GM12878 (cell line): ENCODE measurements at regions not wholly inside any gene's neighbourhood (a gene's known extent, or its start where the extent isn't known, plus 50 kb on each side); places are given as distances from the start of the nearest gene placed in this dataset.

Experiments
- ATAC-seq: fragments of 200-7000 bp; cut with Tn5 transposase; 3 replicates; pipeline ENCODE4 v1.9.1; 2020; ENCODE audit warnings: mild to moderate bottlenecking, moderate library complexity
- BruUV-seq: library from RNA; stranded (reverse); fragments of 400-500 nt; replicated peaks from 2 replicates; lab custom pipeline; 2021; lab: Mats Ljungman, UMichigan
- CTCF ChIA-PET: fragments of 300-600 bp; sonication (Branson Sonifier 250); formaldehyde crosslinking; extraction: SDS; loops from one replicate; lab custom pipeline; 2021; ENCODE audit warnings: inconsistent platforms; lab: Yijun Ruan, JAX
- POLR2A ChIA-PET: fragments of 350-600 bp; formaldehyde crosslinking; extraction: SDS; loops from one replicate; lab custom pipeline; 2021; ENCODE audit warnings: inconsistent platforms; lab: Charles Lee
- RAD21 ChIA-PET: fragments of 300-600 bp; sonication (Branson Sonifier 250); formaldehyde crosslinking; loops from one replicate; lab custom pipeline; 2023; ENCODE audit warnings: antibody characterized with exemption; ENCODE audit not compliant: unreplicated experiment; lab: Charles Lee
- SMC1A ChIA-PET: fragments of 300-600 bp; sonication (Branson Sonifier 250); formaldehyde crosslinking; loops from one replicate; lab custom pipeline; 2023; ENCODE audit not compliant: unreplicated experiment, uncharacterized antibody; lab: Charles Lee
- DNase-seq: peaks from one replicate; pipeline ENCODE4 v3.0.0-alpha.2; 2011; ENCODE audit warnings: low read depth, low spot score
- FAIRE-seq: peaks from 3 replicates; lab custom pipeline; 2011; peaks lifted over from hg19 to GRCh38; lab: Jason Lieb, UNC
- H2AFZ ChIP-seq: 2 replicates; pipeline ENCODE4 v1.6.0; 2011; ENCODE audit warnings: low read depth, low read length, control low read depth; ENCODE audit not compliant: control insufficient read depth
- H3K27ac ChIP-seq: 2 replicates; pipeline ENCODE4 v1.5.1; 2011; ENCODE audit warnings: control low read depth; ENCODE audit not compliant: control insufficient read depth, insufficient read depth
- H3K27me3 ChIP-seq, 2 experiments: replicated peaks in 1 of 2; 2 replicates each; pipeline versions ENCODE4 v1.6.0 to v1.6.1; 2011; ENCODE audit warnings: low read length in 1 of 2; ENCODE audit not compliant: control insufficient read depth in 2 of 2, insufficient read depth in 2 of 2
- H3K36me3 ChIP-seq, 2 experiments: 2 replicates each; pipeline ENCODE4 v1.5.1; 2011; ENCODE audit warnings: low read length in 1 of 2; ENCODE audit not compliant: control insufficient read depth in 2 of 2, insufficient read depth in 2 of 2
- H3K4me1 ChIP-seq: 2 replicates; pipeline ENCODE4 v1.6.1; 2011; ENCODE audit warnings: mild to moderate bottlenecking, low read length, moderate library complexity, mixed read lengths; ENCODE audit not compliant: control insufficient read depth, insufficient read depth
- H3K4me2 ChIP-seq: 2 replicates; pipeline ENCODE4 v1.6.0; 2011; ENCODE audit warnings: control low read depth; ENCODE audit not compliant: control insufficient read depth, insufficient read depth
- H3K4me3 ChIP-seq: fragments of 200-600 bp; sonication (generic); 2 replicates; pipeline ENCODE4 v1.5.1; 2016
- H3K79me2 ChIP-seq: 2 replicates; pipeline ENCODE4 v1.6.0; 2011; ENCODE audit warnings: low read length; ENCODE audit not compliant: control insufficient read depth, insufficient read depth
- H3K9ac ChIP-seq: 2 replicates; pipeline ENCODE4 v1.8.0; 2011; ENCODE audit warnings: low read length, control low read depth, mixed read lengths; ENCODE audit not compliant: control insufficient read depth, insufficient read depth
- H3K9me3 ChIP-seq: replicated peaks from 3 replicates; pipeline ENCODE4 v1.5.1; 2011; ENCODE audit warnings: mild to moderate bottlenecking, low read length; ENCODE audit not compliant: control insufficient read depth, insufficient read depth
- H4K20me1 ChIP-seq: 2 replicates; pipeline ENCODE4 v1.6.0; 2011; ENCODE audit not compliant: control insufficient read depth, insufficient read depth
- ATF2 ChIP-seq: IDR thresholded peaks from 2 replicates; pipeline ENCODE4 v1.6.1; 2012; ENCODE audit warnings: low read length, inconsistent platforms
- ATF7 ChIP-seq: fragments of 450-650 bp; IDR thresholded peaks from 2 replicates; pipeline ENCODE4 v1.6.1; 2016; ENCODE audit warnings: low read depth, mild to moderate bottlenecking
- BACH1 ChIP-seq: fragments of 450-650 bp; IDR thresholded peaks from 2 replicates; pipeline ENCODE4 v1.6.1; 2017; ENCODE audit warnings: mild to moderate bottlenecking, borderline replicate concordance
- BHLHE40 ChIP-seq, 2 experiments: fragments of 450-650 bp in 1 of 2; IDR thresholded peaks; 2 replicates each; pipeline ENCODE4 v1.6.1; 2011 to 2017; ENCODE audit warnings: low read depth in 2 of 2, borderline replicate concordance in 1 of 2, improper control_type of control experiment in 1 of 2, low read length in 1 of 2, mild to moderate bottlenecking in 1 of 2
- BMI1 ChIP-seq: fragments of 450-650 bp; IDR thresholded peaks from 2 replicates; pipeline ENCODE4 v1.6.1; 2016; ENCODE audit warnings: mild to moderate bottlenecking, moderate library complexity, borderline replicate concordance
- IKZF2 ChIP-seq, 2 experiments: fragments of 450-650 bp; IDR thresholded peaks; 2 replicates each; pipeline ENCODE4 v1.6.1; 2017; ENCODE audit warnings: mild to moderate bottlenecking in 2 of 2, moderate library complexity in 2 of 2
- NR2C1 ChIP-seq: fragments of 450-650 bp; IDR thresholded peaks from 2 replicates; pipeline ENCODE4 v1.6.1; 2017; ENCODE audit warnings: antibody characterized with exemption, mild to moderate bottlenecking, moderate library complexity
- NRF1 ChIP-seq: conservative IDR thresholded peaks from 2 replicates; pipeline ENCODE4 v1.6.1; 2011; ENCODE audit warnings: mild to moderate bottlenecking, low read depth, low read length, improper control_type of control experiment
- RAD21 ChIP-seq: IDR thresholded peaks from 2 replicates; pipeline ENCODE4 v1.6.1; 2011; ENCODE audit warnings: mild to moderate bottlenecking, low read depth, low read length, moderate library complexity; ENCODE audit not compliant: insufficient read depth
- SIN3A ChIP-seq: IDR thresholded peaks from 2 replicates; pipeline ENCODE4 v1.6.1; 2012; ENCODE audit warnings: low read depth, low read length, improper control_type of control experiment
- SMC3 ChIP-seq: IDR thresholded peaks from 2 replicates; pipeline ENCODE4 v1.6.1; 2011; ENCODE audit warnings: low read length, improper control_type of control experiment, borderline replicate concordance
- SPI1 ChIP-seq: IDR thresholded peaks from 2 replicates; pipeline ENCODE4 v1.6.1; 2011; ENCODE audit warnings: low read depth, mild to moderate bottlenecking, low read length, moderate library complexity, borderline replicate concordance; ENCODE audit not compliant: insufficient read depth
- TAF1 ChIP-seq: IDR thresholded peaks from 2 replicates; pipeline ENCODE4 v1.6.1; 2011; ENCODE audit warnings: mild to moderate bottlenecking, low read depth, low read length, borderline replicate concordance
- WGBS: methylation state at CpG from one replicate; pipeline ENCODE4 v1.1.6; 2016; ENCODE audit warnings: low lambda C conversion rate; ENCODE audit not compliant: insufficient replicate concordance, insufficient coverage; ENCODE audit errors: missing lambda C conversion rate; 5-methylcytosine and 5-hydroxymethylcytosine counted together
- in situ Hi-C: fragments of 300-500 bp; cut with MboI; formaldehyde crosslinking; loops from 9 replicates; pipeline ENCODE4 v1.14.3; 2018; ENCODE audit warnings: mixed read lengths
- intact Hi-C: fragments of 100-400 bp; cut with micrococcal nuclease; formaldehyde crosslinking; loops from one replicate; pipeline ENCODE4 v1.14.2; 2022; ENCODE audit not compliant: unreplicated experiment
- TF ChIP-seq, protein P1 (sequence below): IDR thresholded peaks from 2 replicates; pipeline ENCODE4 v1.6.1; 2012; ENCODE audit warnings: low read depth, low read length, improper control_type of control experiment
- TF ChIP-seq, protein P2 (sequence below): IDR thresholded peaks from 2 replicates; pipeline ENCODE4 v1.6.1; 2011; ENCODE audit warnings: borderline replicate concordance, low read depth, mild to moderate bottlenecking, moderate library complexity, low read length; ENCODE audit not compliant: insufficient read depth, poor library complexity, severe bottlenecking
- TF ChIP-seq, protein P3 (sequence below), 3 experiments: IDR thresholded peaks in 2 of 3; conservative IDR thresholded peaks in 1 of 3; 2 replicates each; pipeline ENCODE4 v1.5.1; 2011; ENCODE audit warnings: low read depth in 3 of 3, low read length in 3 of 3, mild to moderate bottlenecking in 3 of 3, control low read depth in 2 of 3, moderate library complexity in 2 of 3, inconsistent platforms in 1 of 3, mixed read lengths in 1 of 3; ENCODE audit not compliant: control insufficient read depth in 2 of 3, insufficient read depth in 1 of 3; ENCODE audit errors: extremely low read depth in 1 of 3

- H3K27me3 ChIP-seq, result no peaks in the 10 kb centered on the region
- in situ Hi-C loops (loop anchor here (5.0 kb wide), 1 partner anchor 215 kb away; no protein-coding TSS in a partner anchor), intact Hi-C loops (loop anchor here (1.0 to 5.0 kb wide), 3 partner anchors 60 to 340 kb away; no protein-coding TSS in a partner anchor)
- RAD21 ChIA-PET, result interaction anchor here (0.6 to 2.6 kb wide), 29 partner anchors 8 to 341 kb away, joined by 3 to 31 read pairs (median 4); no protein-coding TSS in a partner anchor
- SMC1A ChIA-PET, result interaction anchor here (0.5 to 5.3 kb wide), 32 partner anchors 11 to 373 kb away, joined by 3 to 79 read pairs (median 4); no protein-coding TSS in a partner anchor
- POLR2A ChIA-PET, result no interaction called here
- no peaks in the 10 kb centered on the region for H4K20me1 ChIP-seq
- DNase-seq (no peak), ATAC-seq (peak; percentile 86)
- 0 out of 2 replicates have a peak overlapping the region, but pooled peaks have one; percentile 17 for H3K4me2 ChIP-seq
- H3K79me2 ChIP-seq, result no peaks in the 10 kb centered on the region
- H3K36me3 ChIP-seq, result no peaks in the 10 kb centered on the region
- WGBS, result 23% methylated on average over 13 of the region's 13 CpGs
- H3K9me3 ChIP-seq, result no peaks in the 10 kb centered on the region; the same call in 2 of the 3 replicates
- no peak overlapping the region for H2AFZ ChIP-seq
- H3K4me1 ChIP-seq, result no peaks in the 10 kb centered on the region; the same call in 1 of the 2 replicates
- CTCF ChIA-PET, result interaction anchor here (0.5 to 7.6 kb wide), 30 partner anchors 8 to 342 kb away, joined by 3 to 84 read pairs (median 4); no protein-coding TSS in a partner anchor
- H3K9ac ChIP-seq, result no peak overlapping the region
- TF ChIP-seq BHLHE40 (IDR thresholded peaks at IDR 0.05; ENCODE audit: borderline replicate concordance in 1 of 2, low read depth in 2 of 2, low read length in 1 of 2) (no peak), SMC3 (peak; percentile 62; the same call in 1 of the 2 replicates), BMI1 (no peak), BACH1 (no peak), IKZF2 (IDR thresholded peaks at IDR 0.05) (no peak), ATF7 (no peak), NR2C1 (no peak), SIN3A (no peak), NRF1 (no peak), SPI1 (no peak), ATF2 (no peak), RAD21 (peak; percentile 63), TAF1 (no peak)
- TF ChIP-seq, protein P1, sequence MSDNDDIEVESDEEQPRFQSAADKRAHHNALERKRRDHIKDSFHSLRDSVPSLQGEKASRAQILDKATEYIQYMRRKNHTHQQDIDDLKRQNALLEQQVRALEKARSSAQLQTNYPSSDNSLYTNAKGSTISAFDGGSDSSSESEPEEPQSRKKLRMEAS, result no peak
- TF ChIP-seq, protein P2, sequence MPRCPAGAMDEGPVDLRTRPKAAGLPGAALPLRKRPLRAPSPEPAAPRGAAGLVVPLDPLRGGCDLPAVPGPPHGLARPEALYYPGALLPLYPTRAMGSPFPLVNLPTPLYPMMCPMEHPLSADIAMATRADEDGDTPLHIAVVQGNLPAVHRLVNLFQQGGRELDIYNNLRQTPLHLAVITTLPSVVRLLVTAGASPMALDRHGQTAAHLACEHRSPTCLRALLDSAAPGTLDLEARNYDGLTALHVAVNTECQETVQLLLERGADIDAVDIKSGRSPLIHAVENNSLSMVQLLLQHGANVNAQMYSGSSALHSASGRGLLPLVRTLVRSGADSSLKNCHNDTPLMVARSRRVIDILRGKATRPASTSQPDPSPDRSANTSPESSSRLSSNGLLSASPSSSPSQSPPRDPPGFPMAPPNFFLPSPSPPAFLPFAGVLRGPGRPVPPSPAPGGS, result no peak
- TF ChIP-seq, protein P3, sequence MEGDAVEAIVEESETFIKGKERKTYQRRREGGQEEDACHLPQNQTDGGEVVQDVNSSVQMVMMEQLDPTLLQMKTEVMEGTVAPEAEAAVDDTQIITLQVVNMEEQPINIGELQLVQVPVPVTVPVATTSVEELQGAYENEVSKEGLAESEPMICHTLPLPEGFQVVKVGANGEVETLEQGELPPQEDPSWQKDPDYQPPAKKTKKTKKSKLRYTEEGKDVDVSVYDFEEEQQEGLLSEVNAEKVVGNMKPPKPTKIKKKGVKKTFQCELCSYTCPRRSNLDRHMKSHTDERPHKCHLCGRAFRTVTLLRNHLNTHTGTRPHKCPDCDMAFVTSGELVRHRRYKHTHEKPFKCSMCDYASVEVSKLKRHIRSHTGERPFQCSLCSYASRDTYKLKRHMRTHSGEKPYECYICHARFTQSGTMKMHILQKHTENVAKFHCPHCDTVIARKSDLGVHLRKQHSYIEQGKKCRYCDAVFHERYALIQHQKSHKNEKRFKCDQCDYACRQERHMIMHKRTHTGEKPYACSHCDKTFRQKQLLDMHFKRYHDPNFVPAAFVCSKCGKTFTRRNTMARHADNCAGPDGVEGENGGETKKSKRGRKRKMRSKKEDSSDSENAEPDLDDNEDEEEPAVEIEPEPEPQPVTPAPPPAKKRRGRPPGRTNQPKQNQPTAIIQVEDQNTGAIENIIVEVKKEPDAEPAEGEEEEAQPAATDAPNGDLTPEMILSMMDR (IDR thresholded peaks at IDR 0.05 in 2 of 3, conservative IDR thresholded peaks at IDR 0.05 in 1 of 3; ENCODE audit: control insufficient read depth in 2 of 3, extremely low read depth in 1 of 3, insufficient read depth in 1 of 3, low read depth in 3 of 3, low read length in 3 of 3), result peak; percentile 12 to 55 (median 19); a peak in 3 of 6 replicates
- TF ChIP-seq, all 136 proteins: peak for 3
- H3K27ac ChIP-seq, result no peak overlapping the region
- no peak overlapping the region for H3K4me3 ChIP-seq
- BruUV-seq, result no TSS peak
- no peak for FAIRE-seq
Observed at GRCh38 chr3:43162230-43163084, 56.6 kb upstream of the POMGNT2 start.
